Stimulated activated effector memory CD8-positive, alpha-beta T cell treated with anti-CD3 and anti-CD28 coated beads, Interleukin-12 subunit alpha, Interleukin-12 subunit beta, amount 100 ng/mL, for 72 hours (primary cell): ENCODE measurements at regions not wholly inside any gene's neighbourhood (a gene's known extent, or its start where the extent isn't known, plus 50 kb on each side); places are given as distances from the start of the nearest gene placed in this dataset.
"Not testable (repeated sequence)": the region's sequence is repeated elsewhere in the genome, so short reads cannot be mapped to it uniquely, and the experiment has no call there.

Experiments
- ATAC-seq: fragments of 150-1000 bp; cut with Tn5 transposase; 2 replicates; pipeline ENCODE4 v1.10.0; 2021
- DNase-seq, 2 donors: peaks; one replicate each; pipeline ENCODE4 v3.0.0; 2021 to 2022; ENCODE audit warnings: low spot score in 2 of 2
- H3K27ac Mint-ChIP-seq: one replicate; pipeline ENCODE4 v1.8.0; 2022; ENCODE audit warnings: mild to moderate bottlenecking, mixed read lengths
- H3K36me3 Mint-ChIP-seq: one replicate; pipeline ENCODE4 v1.8.0; 2022; ENCODE audit warnings: mild to moderate bottlenecking, mixed read lengths
- H3K4me1 Mint-ChIP-seq: one replicate; pipeline ENCODE4 v1.8.0; 2022; ENCODE audit warnings: mixed read lengths
- H3K4me3 Mint-ChIP-seq: one replicate; pipeline ENCODE4 v1.8.0; 2022; ENCODE audit warnings: mild to moderate bottlenecking, mixed read lengths
- H3K9me3 Mint-ChIP-seq: one replicate; pipeline ENCODE4 v1.8.0; 2022; ENCODE audit warnings: mixed read lengths

- no peak for ATAC-seq
Measured at GRCh38 chr15:79492065-79492464, 59.9 kb downstream of the MINAR1 start.

GRCh38 chr15:79494384-79494909 is 62.3 kb downstream of the MINAR1 start:
- DNase-seq, result no peak
- H3K36me3 Mint-ChIP-seq, result no peaks in the 10 kb centered on the region
- no peaks in the 10 kb centered on the region for H3K4me1 Mint-ChIP-seq
- no peaks in the 10 kb centered on the region for H3K9me3 Mint-ChIP-seq
- no peak overlapping the region for H3K27ac Mint-ChIP-seq
- ATAC-seq, result no peak
- no peak overlapping the region for H3K4me3 Mint-ChIP-seq

More at GRCh38 chr15:79492065-79492464, 59.9 kb downstream of the MINAR1 start:
- H3K36me3 Mint-ChIP-seq, result no peaks in the 10 kb centered on the region
- no peaks in the 10 kb centered on the region for H3K4me1 Mint-ChIP-seq
- DNase-seq, result no peak
- no peaks in the 10 kb centered on the region for H3K9me3 Mint-ChIP-seq
- no peak overlapping the region for H3K4me3 Mint-ChIP-seq
- H3K27ac Mint-ChIP-seq, result no peak overlapping the region

GRCh38 chr15:79494963-79495755 is 63.0 kb downstream of the MINAR1 start:
- Mint-ChIP-seq H3K4me1 (no peaks in the 10 kb centered on the region), H3K36me3 (no peaks in the 10 kb centered on the region), H3K4me3 (no peak overlapping the region), H3K27ac (no peak overlapping the region), H3K9me3 (no peaks in the 10 kb centered on the region)
- ATAC-seq, result no peak
- no peak for DNase-seq

GRCh38 chr15:79495775-79496174 is 63.6 kb downstream of the MINAR1 start:
- Mint-ChIP-seq H3K4me3 (no peak overlapping the region), H3K4me1 (no peaks in the 10 kb centered on the region), H3K27ac (no peak overlapping the region), H3K36me3 (no peaks in the 10 kb centered on the region), H3K9me3 (no peaks in the 10 kb centered on the region)
- DNase-seq (no peak), ATAC-seq (peak; percentile 16)

- DNase-seq (no peak), ATAC-seq (no peak)
- Mint-ChIP-seq H3K4me3 (no peak overlapping the region), H3K9me3 (no peaks in the 10 kb centered on the region), H3K36me3 (no peaks in the 10 kb centered on the region), H3K27ac (no peak overlapping the region), H3K4me1 (no peaks in the 10 kb centered on the region)
Measured at GRCh38 chr15:79496838-79497237, 64.7 kb downstream of the MINAR1 start.

DNA sequence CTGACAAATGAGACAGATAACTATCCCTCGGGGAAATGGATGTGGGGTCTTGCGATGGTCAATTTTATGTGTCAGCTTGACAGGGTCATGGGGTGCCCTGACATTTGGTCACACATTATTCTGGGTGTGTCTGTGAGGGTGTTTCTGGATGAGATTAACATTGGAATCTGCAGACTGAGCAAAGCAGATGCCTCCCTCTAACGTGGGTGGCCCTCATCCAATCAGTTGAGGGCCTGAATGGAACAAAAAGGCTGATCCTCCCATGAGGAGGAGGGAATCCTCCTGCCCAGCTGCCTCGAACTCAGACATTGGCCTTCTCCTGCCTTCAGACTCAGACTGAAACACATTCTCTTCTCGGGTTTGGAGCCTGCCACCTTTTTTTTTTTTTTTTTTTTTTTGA is 69.0 kb downstream of the MINAR1 start:
- Mint-ChIP-seq H3K4me1 (no peaks in the 10 kb centered on the region), H3K36me3 (no peaks in the 10 kb centered on the region), H3K9me3 (no peaks in the 10 kb centered on the region), H3K27ac (no peak overlapping the region), H3K4me3 (no peak overlapping the region)
- no peak for ATAC-seq
- no peak for DNase-seq

DNA sequence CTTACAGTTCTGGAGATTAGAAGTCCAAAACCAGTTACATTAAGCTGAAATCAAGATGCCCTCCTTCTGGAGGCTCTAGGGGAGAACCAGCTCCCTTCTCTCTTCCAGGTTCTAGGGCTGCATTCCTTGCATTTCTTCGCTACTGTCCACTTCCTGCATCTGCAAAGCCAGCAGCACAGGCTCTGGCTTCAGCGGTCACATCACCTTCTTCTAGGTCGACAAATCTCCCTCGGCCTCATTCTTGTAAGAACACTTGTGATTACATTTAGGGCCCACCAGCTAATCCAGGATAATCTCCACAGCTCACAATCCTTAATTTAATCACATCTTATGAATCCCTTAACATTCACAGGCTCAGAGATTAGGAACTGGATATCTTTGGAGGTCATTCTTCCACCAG is 73.8 kb downstream of the MINAR1 start:
- Mint-ChIP-seq H3K27ac (no peak overlapping the region), H3K4me1 (no peaks in the 10 kb centered on the region), H3K4me3 (no peak overlapping the region), H3K9me3 (no peaks in the 10 kb centered on the region), H3K36me3 (no peaks in the 10 kb centered on the region)
- ATAC-seq (no peak), DNase-seq (no peak)

DNA sequence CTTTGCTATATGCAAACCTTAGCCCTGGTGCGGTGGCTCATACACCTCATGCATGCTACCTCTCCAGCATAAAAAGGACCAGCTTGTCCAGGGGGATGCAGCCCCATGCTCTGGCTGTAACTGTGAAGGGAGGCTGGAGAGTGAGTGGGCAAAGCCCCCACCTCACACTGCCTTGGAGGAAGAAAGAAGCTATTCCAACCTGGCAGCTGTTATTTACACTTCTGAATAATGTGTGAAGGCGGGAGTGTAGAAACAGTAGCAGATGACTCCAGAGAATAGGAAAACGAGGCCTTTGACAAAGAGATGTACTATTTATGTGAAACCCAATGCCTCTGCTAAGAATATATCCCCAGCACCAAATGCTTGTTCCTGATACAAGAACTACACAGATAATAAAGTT is 80.7 kb downstream of the MINAR1 start:
- not testable (repeated sequence) for H3K9me3 Mint-ChIP-seq, ATAC-seq, H3K36me3 Mint-ChIP-seq, H3K4me1 Mint-ChIP-seq, H3K4me3 Mint-ChIP-seq, H3K27ac Mint-ChIP-seq, DNase-seq

- H3K27ac Mint-ChIP-seq, result no peak overlapping the region
- no peaks in the 10 kb centered on the region for H3K9me3 Mint-ChIP-seq
- no peaks in the 10 kb centered on the region for H3K36me3 Mint-ChIP-seq
- ATAC-seq (no peak), DNase-seq (no peak)
- no peaks in the 10 kb centered on the region for H3K4me1 Mint-ChIP-seq
- no peak overlapping the region for H3K4me3 Mint-ChIP-seq
Measured at GRCh38 chr15:79513417-79513816, 81.3 kb downstream of the MINAR1 start.

- no peak overlapping the region for H3K27ac Mint-ChIP-seq
- DNase-seq (no peak), ATAC-seq (no peak)
- no peaks in the 10 kb centered on the region for H3K9me3 Mint-ChIP-seq
- H3K4me3 Mint-ChIP-seq, result no peak overlapping the region
- H3K4me1 Mint-ChIP-seq, result no peaks in the 10 kb centered on the region
- H3K36me3 Mint-ChIP-seq, result no peaks in the 10 kb centered on the region
Measured at GRCh38 chr15:79513940-79514339, 81.8 kb downstream of the MINAR1 start.

- Mint-ChIP-seq H3K36me3 (no peaks in the 10 kb centered on the region), H3K4me1 (no peaks in the 10 kb centered on the region), H3K27ac (no peak overlapping the region), H3K9me3 (no peaks in the 10 kb centered on the region), H3K4me3 (no peak overlapping the region)
- no peak for ATAC-seq
- DNase-seq, result no peak
Measured at GRCh38 chr15:79515300-79516027, 83.3 kb downstream of the MINAR1 start.

DNA sequence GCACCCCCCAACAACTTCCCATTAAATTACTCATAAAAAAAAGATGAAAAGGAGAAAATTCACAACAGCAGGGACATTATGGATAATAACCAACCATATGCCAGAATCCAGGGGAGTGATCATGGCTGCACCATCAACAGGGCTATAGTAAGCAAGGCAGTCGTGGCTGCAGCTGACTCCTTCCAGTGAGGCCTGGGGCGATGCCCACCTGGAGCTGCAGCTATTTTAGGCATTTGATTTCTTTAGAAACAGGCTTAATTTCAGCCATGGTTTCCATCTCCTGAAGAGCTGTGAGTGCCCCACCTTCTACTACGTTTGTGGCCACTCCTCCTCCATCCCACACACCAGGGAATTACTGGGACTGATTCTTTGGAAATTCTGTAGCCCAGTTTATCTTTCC is 84.0 kb downstream of the MINAR1 start:
- DNase-seq (no peak), ATAC-seq (no peak)
- H3K27ac Mint-ChIP-seq, result no peak overlapping the region
- H3K9me3 Mint-ChIP-seq, result no peaks in the 10 kb centered on the region
- H3K4me3 Mint-ChIP-seq, result no peak overlapping the region
- no peaks in the 10 kb centered on the region for H3K36me3 Mint-ChIP-seq
- no peaks in the 10 kb centered on the region for H3K4me1 Mint-ChIP-seq

- no peaks in the 10 kb centered on the region for H3K4me1 Mint-ChIP-seq
- ATAC-seq, result no peak
- H3K9me3 Mint-ChIP-seq, result no peaks in the 10 kb centered on the region
- H3K4me3 Mint-ChIP-seq, result no peak overlapping the region
- no peak for DNase-seq
- no peaks in the 10 kb centered on the region for H3K36me3 Mint-ChIP-seq
- no peak overlapping the region for H3K27ac Mint-ChIP-seq
Measured at GRCh38 chr15:79516646-79517045, 84.5 kb downstream of the MINAR1 start.

GRCh38 chr15:79519628-79520027 is 87.5 kb downstream of the MINAR1 start:
- no peak overlapping the region for H3K4me3 Mint-ChIP-seq
- ATAC-seq (no peak), DNase-seq (no peak)
- no peak overlapping the region for H3K27ac Mint-ChIP-seq
- no peaks in the 10 kb centered on the region for H3K36me3 Mint-ChIP-seq
- no peaks in the 10 kb centered on the region for H3K9me3 Mint-ChIP-seq
- no peaks in the 10 kb centered on the region for H3K4me1 Mint-ChIP-seq

DNA sequence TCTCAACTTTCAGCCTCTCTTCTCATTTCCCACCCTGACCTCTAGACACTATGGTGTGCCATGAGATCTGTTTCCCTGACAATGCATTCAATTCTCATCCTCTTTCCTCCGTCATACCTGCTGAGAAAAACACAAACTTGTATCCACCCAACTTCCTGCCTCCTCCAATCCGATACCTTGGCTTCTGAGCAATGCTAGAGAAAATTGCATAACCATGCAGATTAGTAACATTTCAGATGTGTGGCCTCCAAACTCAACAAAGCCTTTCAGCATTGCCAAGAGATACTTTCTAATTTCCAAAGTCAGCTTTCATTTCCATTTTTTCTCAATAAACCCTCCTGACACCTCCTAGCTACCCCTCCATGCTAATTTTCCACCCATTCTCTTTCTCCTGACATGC is 88.5 kb downstream of the MINAR1 start:
- Mint-ChIP-seq H3K4me3 (no peak overlapping the region), H3K27ac (no peak overlapping the region), H3K36me3 (no peaks in the 10 kb centered on the region), H3K4me1 (no peaks in the 10 kb centered on the region), H3K9me3 (no peaks in the 10 kb centered on the region)
- no peak for ATAC-seq
- no peak for DNase-seq

DNA sequence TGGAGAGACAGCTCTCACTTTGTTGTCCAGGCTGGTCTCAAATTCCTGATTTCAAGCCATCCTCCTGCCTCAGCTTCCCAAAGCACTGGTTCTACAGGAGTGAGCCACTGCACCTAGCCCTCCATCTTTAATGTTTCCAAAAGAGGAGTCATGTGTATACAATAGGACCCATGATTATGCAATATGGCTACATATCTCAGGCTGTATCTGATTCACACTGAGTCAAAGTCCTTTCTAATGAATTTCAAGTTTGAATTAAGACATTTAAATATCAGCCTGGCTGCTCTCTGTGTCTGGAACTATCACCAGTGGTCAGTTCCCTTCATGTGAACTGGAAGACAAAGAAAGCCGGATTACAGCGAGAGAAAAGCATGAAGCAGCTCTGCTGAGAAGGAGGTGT is 90.5 kb downstream of the MINAR1 start:
- DNase-seq, result no peak

More for the DNA sequence above, 90.5 kb downstream of the MINAR1 start:
- Mint-ChIP-seq H3K9me3 (no peaks in the 10 kb centered on the region), H3K36me3 (no peaks in the 10 kb centered on the region), H3K27ac (no peak overlapping the region), H3K4me1 (no peaks in the 10 kb centered on the region), H3K4me3 (no peak overlapping the region)
- ATAC-seq, result no peak
